NCI-H2171 (cell line): ENCODE measurements at regions not wholly inside any gene's neighbourhood (a gene's known extent, or its start where the extent isn't known, plus 50 kb on each side); places are given as distances from the start of the nearest gene placed in this dataset.
"Not testable (repeated sequence)": the region's sequence is repeated elsewhere in the genome, so short reads cannot be mapped to it uniquely, and the experiment has no call there.

ENCODE experiments used
- DNase-seq: peaks from one replicate; lab custom pipeline; 2025; lab: John Stamatoyannopoulos, UW

DNA sequence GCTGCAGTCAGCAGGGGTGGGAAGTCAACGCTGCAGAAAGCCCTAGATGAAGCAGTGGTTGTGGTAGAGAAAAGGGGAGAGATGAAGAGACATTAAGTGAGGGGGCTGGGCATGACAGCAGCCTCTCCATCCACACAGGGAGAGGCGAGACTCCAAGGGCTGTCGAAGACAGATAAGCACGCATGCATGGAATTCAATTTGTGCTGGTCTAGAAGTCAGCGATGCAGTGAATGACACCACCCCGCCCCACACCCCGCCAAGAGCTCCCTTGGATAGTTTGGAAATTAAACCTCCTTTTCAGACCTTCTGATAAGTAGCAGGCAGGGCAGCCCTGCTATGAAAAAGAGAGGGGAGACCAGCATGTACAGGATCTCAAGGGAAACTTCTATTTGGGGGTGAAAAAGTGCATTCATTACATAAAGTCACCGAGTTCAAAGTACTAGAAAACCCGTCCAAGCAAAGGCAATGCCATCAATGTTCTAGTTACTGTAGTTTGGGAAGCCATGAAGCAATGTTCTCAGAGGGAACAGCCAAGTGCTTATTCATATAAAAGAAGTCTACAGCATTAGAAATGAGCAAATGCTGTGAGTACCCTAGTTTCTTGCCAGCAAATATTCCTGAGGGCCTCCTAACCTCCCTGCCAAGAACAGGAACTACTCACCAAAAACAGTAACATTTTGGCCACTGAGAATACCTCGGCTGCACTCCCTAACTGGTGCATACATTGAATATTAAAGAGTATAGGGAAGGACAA is 152.3 kb upstream of the ANXA10 start:
- DNase-seq = no peak

DNA sequence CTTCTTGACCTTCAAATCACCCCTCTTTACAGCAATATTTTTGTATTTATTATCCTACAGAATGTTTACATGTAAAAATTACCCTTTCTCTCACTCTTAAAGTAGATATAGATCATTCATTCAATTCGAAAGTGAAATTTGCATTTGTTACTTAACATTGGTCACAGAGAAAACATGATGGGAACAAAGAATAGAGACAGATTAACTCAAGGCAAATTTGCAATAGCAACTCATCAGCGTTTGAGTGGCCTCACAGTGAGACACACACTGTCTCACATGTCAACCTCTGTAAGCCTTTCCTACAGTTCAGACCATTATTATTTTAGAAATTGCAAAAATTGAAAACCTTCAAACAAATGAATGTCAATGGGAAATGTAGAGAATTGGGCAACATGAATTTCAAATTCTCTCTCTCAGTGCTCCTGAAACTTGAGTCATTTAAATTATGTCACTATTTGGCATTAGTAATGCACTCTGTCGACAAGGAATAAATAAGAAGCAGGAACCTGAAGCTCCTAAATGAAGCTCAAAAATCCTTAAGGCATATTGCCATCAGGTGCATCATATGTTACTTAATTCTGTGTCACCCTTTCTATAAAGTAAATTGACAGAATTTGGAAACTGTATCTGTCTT is 148.3 kb upstream of the ANXA10 start:
- DNase-seq = no peak

DNA sequence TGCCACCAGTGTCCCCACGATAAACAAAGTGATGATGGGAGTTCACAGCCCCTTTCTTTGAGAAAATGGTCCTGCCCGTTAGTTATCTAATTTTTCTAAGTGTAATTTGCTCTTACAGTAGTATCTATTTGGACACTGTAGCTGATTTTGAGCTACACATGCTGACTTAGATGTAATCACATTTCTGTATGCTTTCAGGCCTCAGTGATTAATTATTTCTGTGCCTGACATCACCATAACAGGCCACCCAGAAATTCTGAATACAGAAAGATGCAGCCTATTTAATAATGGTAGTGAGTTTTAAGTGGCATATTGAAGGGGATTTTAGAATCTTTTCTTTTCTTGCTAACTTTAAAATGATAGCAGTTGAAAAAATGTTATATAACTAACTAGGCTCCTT is 147.6 kb upstream of the ANXA10 start:
- DNase-seq = no peak

DNA sequence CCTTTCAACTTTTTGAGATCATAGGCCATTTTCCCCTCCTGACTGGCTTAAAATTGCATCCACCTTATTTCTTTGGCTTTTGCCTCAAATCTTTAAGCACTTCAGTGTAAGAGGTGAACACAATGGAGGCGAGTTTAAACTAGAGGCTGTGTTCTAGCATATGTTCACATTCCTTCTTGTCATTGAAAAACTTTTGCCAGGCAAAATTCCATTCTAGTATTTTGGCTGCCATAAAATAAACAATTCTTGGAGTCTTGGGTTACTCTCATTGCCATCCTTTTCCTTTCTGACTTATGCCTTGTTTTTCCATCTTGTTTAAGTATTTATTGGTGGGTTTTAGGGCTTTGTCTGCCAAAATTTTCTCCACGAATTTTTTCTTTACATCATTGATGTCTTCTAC is 137.3 kb upstream of the ANXA10 start:
- DNase-seq = no peak

DNA sequence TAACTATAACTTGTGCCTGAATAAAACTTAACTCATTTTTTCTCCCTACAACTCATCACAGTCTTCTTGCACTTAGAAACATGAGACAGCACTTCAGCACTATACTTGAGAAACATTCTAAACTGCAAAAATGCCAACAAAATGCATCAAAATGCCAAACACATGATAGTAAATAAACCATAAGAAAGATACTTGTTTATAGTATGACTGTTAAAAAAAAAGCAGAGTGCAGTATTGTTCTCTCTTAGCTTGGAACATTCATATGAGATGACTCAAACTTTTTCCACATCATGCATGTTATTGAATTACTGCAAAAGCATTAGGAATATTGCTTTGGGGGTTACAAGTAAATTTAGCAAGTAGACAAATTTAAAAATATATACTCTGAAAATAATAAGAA is 135.7 kb upstream of the ANXA10 start:
- DNase-seq = no peak

DNA sequence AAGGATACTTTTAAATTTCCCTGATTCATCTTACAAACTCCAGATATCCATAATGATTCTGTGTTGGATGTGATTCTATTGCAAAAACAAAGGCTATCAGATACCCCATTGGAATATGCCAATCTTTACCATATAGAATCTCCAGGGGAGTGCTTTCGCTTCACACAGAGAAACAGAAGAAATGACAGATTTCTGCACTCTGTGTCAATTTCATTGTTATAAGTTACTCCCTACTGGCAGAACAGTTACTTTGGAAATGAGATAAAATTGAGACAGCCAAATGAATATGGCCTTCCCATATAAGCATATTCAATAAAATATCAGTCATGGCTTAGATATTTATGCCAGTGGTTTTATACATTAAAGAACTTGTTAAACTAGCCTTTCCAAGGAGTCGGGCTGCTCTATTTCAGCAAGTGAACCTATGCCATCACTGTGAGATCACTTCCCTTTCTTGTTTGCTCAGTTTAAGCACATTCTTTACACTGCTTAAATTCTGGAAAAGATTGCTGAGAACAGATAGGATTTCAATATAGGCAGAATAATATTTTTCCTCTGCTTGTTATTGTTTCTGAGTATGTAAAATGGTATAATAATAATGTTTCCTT is 127.5 kb upstream of the ANXA10 start:
- DNase-seq = no peak

DNA sequence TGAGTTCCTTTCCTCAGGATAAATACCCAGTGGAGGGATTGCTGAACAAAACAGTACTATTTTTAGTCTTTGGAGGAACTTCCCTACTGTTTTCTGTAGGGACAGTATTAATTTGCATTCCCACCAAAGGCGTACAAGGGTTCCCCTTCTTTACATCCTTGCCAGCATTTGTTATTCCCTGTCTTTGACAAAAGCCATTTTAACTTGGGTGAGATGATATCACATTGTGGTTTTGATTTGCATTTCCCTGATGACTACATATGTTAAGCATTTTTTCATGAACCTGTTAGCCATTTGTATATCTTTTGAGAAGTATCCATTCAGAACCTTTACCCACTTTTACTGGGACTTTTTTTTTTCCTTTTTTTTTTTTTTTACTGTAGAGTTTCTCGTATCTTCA is 126.2 kb upstream of the ANXA10 start:
- no peak for DNase-seq

DNA sequence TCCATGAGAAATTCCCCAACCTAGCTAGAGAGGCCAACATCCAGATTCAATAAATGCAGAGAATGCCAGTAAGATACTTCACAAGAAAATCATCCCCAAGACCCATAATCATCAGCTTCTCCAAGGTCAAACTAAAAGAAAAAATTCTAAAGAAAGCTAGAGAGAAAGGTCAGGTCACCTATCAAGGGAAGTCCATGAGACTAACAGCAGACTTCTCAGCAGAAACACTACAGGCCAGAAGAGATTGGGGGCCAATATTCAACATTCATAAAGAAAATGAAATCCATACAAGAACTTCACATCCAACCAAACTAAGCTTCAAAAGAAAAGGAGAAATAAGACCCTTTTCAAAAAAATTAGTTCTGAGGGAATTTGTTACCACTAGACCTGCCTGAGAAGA is 118.8 kb upstream of the ANXA10 start:
- DNase-seq = no peak

DNA sequence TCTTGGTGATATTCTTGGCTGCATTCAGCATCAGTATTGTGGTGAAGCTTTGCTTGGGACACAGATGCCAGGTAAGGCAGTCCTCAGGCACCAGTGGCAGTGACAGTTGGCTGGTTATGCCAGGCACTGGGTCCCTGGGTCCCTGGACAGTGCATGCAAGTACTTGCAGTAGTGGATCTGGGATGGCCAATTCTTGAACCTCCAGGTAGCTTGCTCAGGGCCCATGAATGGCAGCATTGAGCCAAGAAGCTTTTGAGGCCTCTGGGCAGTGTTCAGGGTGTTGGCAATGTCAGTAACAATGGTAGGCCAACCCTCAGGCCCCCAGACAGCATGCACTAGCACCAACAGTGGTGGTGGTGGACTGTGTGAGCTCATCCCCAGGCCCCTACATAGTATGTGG is 106.8 kb upstream of the ANXA10 start:
- no peak for DNase-seq

DNA sequence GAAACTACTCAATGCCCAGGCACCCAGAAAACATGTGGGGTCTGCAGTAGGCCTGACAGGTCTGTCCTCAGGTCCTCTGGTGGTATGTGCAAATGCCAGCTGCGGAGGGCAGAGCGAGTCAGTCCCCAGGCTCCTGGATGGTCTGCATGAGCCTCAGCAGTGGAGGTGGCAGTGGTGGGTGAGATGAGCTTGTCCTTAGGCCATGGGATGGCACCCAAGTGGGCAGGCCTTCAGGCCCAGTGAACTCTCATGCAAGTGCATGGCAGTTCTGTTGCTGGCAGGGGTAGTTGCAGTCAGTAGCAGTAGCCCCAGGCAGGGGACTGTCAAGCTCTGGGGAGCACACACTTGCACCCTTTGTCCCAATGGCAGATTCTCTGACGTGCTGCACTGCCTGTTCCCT is 106.3 kb upstream of the ANXA10 start:
- no peak for DNase-seq

DNA sequence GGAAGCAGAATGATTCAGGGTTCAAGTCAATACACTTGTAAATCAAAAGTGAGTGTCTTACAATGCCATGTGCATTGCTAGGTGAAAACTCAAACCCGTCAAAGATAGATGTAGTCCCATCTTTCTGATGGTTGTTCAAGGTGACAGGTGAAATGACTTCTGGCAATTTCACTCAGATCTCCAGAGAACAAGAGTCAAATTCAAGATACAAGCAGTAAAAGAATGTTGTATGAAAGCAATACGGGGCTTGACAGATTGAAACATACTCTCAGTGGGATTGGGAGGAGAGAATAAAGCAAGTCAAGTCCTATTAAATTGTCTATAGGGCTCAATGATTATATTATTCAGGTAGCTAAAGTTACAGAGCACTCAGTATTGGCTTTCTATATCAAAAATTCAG is 105.1 kb upstream of the ANXA10 start:
- DNase-seq = no peak

DNA sequence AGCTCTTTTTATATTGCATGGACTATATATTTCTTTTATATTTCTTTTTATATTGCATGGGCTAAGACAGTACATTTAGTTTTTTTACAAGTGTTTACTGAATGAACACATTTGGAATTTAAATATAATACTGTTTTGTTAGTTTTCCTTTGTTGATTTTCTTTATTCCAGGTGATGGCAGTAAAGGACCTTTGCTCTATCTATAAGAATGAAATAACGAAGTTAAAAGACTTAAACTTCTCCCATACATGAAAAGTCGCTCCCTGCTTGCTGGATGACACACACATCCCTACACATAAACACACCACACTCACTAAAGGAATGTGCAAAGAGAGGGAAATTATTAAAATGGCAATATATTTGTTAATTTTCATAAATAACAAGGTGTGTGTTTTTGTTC is 102.5 kb upstream of the ANXA10 start:
- DNase-seq = no peak

DNA sequence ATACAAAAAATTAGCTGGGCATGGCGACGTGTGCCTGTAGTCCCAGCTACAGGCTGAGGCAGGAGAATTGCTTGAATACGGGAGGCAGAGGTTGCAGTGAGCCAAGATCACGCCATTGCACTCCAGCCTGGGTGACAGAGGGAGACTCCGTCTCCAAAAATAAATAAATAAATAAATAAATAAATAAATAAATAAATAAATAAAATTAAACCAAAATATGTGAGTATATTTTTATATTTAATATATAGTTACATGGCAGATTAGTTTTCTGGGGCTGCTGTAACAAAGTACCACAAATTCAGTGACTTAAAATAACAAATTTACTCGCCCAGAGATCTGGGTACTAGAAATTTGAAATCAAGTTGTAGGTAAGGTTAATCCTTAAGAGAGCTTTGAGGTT is 84.2 kb upstream of the ANXA10 start:
- DNase-seq = not testable (repeated sequence)

DNA sequence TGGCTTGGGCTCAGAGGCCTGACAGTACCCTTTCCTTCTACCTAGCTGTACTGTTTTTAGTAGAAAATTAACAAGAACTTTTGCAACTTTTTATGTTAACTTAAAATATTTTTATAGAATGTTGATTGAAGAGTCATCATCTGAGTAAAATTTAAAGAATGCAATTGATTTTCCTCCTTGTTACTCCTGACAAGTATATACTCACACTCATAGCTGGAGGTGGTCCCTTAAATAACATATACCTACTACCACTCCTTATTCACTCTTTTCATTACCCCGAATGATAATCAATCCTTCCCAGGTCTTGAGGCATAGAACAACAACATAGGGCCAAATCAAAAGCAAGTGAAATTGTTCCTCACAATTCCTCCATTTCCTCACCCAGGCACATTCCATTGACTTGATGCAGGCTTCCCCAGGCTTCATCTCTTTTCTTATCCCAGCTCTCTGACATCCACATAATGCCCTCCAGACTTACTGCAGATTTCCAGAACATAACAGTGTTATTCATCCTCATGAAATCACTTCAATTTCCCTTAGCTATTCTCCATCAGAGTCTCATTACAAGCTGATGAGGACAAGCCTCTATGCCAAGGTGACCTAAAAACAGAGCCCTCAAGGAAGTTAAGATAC is 73.2 kb upstream of the ANXA10 start:
- DNase-seq = no peak

DNA sequence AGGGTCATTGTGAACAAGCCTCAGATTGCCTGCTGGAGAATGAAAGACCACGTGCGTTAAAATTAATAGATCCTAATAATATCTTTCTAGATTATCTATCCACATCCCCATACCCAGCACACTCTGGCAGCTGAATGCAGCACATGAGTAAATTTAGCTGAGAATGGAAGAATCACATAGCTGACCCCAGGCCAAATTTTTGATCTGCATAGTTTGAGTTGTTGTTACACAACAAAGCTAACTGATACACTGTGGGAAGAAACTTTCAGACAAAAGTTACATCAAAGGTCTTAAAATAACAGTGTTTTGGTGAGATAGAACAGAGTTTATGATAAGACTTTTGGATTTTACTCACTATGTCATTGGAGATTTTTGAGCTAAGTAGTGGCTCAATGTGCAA is 72.4 kb upstream of the ANXA10 start:
- DNase-seq = no peak

DNA sequence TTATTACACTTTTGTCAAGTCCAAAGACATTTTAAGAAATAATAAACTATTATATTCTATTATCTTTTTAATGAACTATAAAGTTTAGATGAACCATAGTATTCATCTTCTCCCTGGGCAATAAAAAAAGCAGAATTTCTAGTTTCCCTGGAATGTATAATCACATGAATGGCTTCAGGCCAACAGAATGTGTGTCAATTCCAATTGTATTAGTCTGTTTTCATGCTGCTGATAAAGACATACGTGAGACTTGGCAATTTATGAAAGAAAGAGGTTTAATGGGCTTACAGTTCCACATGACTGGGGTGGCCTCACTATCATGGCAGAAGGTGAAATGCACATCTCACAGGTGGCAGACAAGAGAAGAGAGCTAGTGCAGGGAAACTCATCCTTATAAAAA is 70.7 kb upstream of the ANXA10 start:
- DNase-seq = no peak

DNA sequence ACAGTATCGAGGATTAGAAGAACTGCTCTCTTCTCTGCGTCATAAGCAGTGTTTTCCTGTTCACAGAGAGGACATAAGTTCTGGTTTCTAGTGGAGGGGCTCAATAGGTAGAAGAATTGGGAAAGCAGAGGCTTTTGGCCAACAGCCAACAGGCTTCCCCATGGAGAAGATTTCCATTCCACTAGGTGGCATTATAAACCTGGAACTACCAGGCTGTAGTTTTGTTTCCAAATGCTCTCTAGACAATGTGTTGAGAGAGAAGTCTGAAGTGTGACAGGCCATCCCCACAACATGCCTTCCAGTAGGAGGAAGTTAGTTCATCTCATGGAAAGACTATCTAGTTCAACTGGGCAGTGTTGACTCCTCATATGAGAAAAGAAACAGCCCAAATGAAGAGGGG is 63.8 kb upstream of the ANXA10 start:
- DNase-seq = no peak

DNA sequence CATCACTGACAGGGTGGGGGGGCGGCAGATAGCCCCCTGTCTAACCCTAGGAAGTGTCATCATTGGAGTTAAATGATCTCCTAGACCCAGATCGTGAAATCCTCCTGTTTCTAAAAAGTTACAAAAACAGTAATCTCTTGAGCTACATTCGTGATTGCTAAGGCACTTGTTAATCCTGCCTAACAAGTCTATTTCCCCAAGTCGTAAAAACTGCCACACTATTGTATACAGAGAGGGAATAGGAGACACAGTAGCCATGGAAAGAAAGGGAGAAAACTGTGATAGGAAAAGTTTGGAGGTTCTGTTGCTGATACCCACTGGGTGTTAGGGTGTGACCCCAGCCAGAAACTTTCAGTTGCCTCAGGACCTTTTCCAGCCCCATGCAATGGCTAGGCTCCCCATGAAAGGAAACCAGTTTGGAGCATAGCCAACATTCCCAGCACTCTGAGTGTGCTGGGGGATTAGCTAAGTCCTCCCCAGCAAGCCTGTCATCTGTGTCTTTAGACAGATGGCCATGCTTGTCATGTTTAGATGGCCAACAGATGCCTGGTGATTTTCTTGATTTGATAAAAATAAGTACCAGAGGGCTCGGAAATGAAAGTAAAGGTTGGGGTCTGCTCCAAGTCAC is 63.3 kb upstream of the ANXA10 start:
- DNase-seq = no peak

DNA sequence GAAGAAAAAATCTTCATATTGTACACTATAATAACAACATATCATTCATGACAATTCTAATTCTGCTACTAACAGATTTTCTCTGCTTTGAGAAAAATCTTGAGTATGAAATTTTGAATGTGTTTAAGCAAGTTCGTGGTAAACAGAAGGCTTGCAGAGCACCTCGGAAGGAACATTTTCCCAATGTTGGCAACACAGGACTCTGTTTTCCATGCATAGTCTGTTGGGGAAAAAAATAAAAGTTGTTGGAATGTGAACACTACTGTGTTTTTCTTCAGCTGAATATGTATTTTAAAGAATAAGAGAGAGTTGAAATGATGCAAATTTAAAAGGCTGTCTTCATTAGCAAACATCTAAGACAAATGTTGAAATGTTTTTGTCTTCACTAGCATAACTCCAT is 54.7 kb upstream of the ANXA10 start:
- DNase-seq = no peak

DNA sequence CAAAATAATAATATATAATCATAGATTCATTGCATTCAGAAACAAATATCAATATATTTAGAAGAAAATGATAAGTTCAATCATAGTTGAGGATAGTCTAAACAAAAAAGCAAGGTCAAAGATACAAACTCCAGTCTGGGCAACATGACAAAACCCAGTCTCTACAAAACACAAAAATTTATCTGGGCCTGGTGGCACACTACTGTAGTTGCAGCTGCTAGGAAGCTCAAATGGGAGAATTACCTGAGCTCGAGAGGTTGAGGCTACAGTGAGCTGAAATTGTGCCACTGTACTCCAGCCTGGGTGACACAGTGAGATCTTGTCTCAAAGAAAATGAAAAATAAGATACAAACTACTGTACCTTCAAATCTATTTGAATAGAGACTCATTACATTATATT is 52.7 kb upstream of the ANXA10 start:
- DNase-seq = no peak
